ENCODE measurements at regions not wholly inside any gene's neighbourhood (a gene's known extent, or its start where the extent isn't known, plus 50 kb on each side); places are given as distances from the start of the nearest gene placed in this dataset.

DNA sequence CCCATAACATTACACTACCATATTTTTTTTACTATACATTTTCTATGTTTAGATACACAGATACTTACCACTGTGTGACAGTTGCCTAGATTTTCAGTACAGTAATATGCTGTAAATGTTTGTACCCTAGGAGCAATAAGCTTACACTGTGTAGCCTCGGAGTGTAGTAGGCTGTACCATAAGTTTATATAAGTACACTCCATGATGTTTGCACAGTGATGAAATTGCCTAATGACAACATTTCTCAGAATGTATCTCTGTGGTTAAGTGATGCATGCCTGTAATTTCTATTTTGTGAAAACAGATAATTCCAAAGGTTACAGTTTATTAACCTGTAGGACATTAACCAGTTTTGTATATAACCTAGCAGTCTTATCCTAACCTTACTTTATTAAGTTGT lies 128.1 kb upstream of the RBMS1 start:
- TF ChIP-seq, protein P1, sequence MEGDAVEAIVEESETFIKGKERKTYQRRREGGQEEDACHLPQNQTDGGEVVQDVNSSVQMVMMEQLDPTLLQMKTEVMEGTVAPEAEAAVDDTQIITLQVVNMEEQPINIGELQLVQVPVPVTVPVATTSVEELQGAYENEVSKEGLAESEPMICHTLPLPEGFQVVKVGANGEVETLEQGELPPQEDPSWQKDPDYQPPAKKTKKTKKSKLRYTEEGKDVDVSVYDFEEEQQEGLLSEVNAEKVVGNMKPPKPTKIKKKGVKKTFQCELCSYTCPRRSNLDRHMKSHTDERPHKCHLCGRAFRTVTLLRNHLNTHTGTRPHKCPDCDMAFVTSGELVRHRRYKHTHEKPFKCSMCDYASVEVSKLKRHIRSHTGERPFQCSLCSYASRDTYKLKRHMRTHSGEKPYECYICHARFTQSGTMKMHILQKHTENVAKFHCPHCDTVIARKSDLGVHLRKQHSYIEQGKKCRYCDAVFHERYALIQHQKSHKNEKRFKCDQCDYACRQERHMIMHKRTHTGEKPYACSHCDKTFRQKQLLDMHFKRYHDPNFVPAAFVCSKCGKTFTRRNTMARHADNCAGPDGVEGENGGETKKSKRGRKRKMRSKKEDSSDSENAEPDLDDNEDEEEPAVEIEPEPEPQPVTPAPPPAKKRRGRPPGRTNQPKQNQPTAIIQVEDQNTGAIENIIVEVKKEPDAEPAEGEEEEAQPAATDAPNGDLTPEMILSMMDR (IDR thresholded peaks at IDR 0.05) = no peak
- TF ChIP-seq GATA3 (IDR thresholded peaks at IDR 0.05; ENCODE audit: borderline replicate concordance) = no peak
- no peak for TF ChIP-seq CHD4 (IDR thresholded peaks at IDR 0.05; ENCODE audit: borderline replicate concordance)
- TF ChIP-seq POLR2A (IDR thresholded peaks at IDR 0.05; ENCODE audit: low read length) = no peak
- TF ChIP-seq, protein P2, sequence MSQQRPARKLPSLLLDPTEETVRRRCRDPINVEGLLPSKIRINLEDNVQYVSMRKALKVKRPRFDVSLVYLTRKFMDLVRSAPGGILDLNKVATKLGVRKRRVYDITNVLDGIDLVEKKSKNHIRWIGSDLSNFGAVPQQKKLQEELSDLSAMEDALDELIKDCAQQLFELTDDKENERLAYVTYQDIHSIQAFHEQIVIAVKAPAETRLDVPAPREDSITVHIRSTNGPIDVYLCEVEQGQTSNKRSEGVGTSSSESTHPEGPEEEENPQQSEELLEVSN (IDR thresholded peaks at IDR 0.05; ENCODE audit: borderline replicate concordance, low read depth) = no peak
- no peak for TF ChIP-seq PHF8 (IDR thresholded peaks at IDR 0.05; ENCODE audit: borderline replicate concordance, low read depth)
- TF ChIP-seq CEBPB (IDR thresholded peaks at IDR 0.05) = no peak
